ENCODE measurements at regions not wholly inside any gene's neighbourhood (a gene's known extent, or its start where the extent isn't known, plus 50 kb on each side); places are given as distances from the start of the nearest gene placed in this dataset.
A peak's percentile ranks its signal among the peaks of the same experiment; 100 is the strongest.

DNA sequence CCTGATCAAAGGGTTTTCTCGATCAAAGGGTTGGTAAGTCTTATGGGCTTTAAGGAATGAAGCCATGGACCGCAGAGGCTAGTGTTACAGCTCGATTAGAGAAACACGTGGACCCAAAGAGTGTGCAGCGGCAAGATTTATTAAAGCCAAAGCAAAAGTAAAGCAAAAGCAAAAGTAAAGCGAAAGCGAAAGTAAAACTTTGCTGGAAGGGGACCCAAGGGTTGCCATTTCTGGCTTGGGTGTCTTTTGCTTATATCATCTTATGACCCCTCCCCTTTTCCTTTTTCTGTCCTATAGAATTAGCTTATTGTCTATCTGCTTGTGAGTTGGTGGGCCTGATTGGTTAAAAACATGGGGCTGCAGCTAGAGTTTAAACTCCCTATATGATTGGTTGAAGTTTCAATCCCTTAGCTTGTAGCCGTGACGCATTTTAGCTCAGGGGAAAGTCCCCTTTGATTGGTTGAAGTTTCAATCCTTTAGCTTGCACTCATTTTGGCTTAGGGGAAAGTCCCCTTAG, 957.0 kb downstream of the AMY1C start:
- H3K27me3 ChIP-seq (ENCODE audit: control insufficient read depth, insufficient read depth, low read length) = no peaks in the 10 kb centered on the region
- CTCF ChIA-PET = no interaction called here
- no peak for DNase-seq (ENCODE audit: low read depth, low spot score)
- H3K4me1 ChIP-seq (ENCODE audit: control insufficient read depth, insufficient read depth, low read length) = no peaks in the 10 kb centered on the region
- H3K36me3 ChIP-seq (ENCODE audit: control insufficient read depth, insufficient read depth, low read length) = no peaks in the 10 kb centered on the region
- no peak overlapping the region for H3K27ac ChIP-seq (ENCODE audit: low read length)
- no TSS peak for BruUV-seq (replicated peaks)
- no peaks in the 10 kb centered on the region for H3K9me3 ChIP-seq (ENCODE audit: control insufficient read depth, insufficient read depth, low read depth, low read length)
- H3K4me3 ChIP-seq (ENCODE audit: low read depth in 2 of 2, low read length in 2 of 2) = peak overlapping the region in 1 of 2 experiments; percentile 25; a peak in 1 of 4 replicates
- intact Hi-C loops (cut with micrococcal nuclease; ENCODE audit: unreplicated experiment) = no loop called here
- POLR2A ChIA-PET = no interaction called here
- in situ Hi-C loops (cut with HindIII; ENCODE audit: low pct_unique_long_range_greater_than_20kb, low sequenced_read_pairs) = no loop called here
- TF ChIP-seq SIN3A (IDR thresholded peaks at IDR 0.05; ENCODE audit: borderline replicate concordance, insufficient read depth, low read depth, low read length) (no peak), POLR2AphosphoS5 (IDR thresholded peaks at IDR 0.05; ENCODE audit: low read depth, low read length) (no peak), TCF7L2 (IDR thresholded peaks at IDR 0.05; ENCODE audit: low read depth, low read length) (no peak)
- TF ChIP-seq, protein P1, sequence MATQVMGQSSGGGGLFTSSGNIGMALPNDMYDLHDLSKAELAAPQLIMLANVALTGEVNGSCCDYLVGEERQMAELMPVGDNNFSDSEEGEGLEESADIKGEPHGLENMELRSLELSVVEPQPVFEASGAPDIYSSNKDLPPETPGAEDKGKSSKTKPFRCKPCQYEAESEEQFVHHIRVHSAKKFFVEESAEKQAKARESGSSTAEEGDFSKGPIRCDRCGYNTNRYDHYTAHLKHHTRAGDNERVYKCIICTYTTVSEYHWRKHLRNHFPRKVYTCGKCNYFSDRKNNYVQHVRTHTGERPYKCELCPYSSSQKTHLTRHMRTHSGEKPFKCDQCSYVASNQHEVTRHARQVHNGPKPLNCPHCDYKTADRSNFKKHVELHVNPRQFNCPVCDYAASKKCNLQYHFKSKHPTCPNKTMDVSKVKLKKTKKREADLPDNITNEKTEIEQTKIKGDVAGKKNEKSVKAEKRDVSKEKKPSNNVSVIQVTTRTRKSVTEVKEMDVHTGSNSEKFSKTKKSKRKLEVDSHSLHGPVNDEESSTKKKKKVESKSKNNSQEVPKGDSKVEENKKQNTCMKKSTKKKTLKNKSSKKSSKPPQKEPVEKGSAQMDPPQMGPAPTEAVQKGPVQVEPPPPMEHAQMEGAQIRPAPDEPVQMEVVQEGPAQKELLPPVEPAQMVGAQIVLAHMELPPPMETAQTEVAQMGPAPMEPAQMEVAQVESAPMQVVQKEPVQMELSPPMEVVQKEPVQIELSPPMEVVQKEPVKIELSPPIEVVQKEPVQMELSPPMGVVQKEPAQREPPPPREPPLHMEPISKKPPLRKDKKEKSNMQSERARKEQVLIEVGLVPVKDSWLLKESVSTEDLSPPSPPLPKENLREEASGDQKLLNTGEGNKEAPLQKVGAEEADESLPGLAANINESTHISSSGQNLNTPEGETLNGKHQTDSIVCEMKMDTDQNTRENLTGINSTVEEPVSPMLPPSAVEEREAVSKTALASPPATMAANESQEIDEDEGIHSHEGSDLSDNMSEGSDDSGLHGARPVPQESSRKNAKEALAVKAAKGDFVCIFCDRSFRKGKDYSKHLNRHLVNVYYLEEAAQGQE (IDR thresholded peaks at IDR 0.05; ENCODE audit: insufficient read depth in 1 of 2, low read depth in 2 of 2, low read length in 1 of 2) = no peak
- TF ChIP-seq, protein P2, sequence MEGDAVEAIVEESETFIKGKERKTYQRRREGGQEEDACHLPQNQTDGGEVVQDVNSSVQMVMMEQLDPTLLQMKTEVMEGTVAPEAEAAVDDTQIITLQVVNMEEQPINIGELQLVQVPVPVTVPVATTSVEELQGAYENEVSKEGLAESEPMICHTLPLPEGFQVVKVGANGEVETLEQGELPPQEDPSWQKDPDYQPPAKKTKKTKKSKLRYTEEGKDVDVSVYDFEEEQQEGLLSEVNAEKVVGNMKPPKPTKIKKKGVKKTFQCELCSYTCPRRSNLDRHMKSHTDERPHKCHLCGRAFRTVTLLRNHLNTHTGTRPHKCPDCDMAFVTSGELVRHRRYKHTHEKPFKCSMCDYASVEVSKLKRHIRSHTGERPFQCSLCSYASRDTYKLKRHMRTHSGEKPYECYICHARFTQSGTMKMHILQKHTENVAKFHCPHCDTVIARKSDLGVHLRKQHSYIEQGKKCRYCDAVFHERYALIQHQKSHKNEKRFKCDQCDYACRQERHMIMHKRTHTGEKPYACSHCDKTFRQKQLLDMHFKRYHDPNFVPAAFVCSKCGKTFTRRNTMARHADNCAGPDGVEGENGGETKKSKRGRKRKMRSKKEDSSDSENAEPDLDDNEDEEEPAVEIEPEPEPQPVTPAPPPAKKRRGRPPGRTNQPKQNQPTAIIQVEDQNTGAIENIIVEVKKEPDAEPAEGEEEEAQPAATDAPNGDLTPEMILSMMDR (IDR thresholded peaks at IDR 0.05) = no peak
- no peak for ATAC-seq

DNA sequence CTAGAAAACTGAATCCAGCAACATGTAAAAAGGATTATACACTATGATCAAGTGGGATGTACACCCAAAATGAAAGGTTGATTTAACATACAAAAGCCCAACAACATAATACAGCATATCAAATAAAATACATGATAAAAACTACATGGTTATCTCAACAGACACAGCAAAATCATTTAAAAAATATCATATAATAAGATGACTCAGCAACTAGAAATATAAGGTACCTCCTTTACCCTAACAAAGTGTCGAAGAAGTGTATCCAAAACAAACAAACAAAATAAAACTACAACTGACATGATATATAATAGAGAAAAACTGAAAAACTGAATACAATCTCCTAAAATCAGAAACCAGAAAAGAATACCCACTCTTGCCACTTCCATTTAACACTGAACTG, 969.1 kb downstream of the AMY1C start:
- no peak overlapping the region for H3K27ac ChIP-seq (ENCODE audit: low read length)
- no peak for ATAC-seq
- no peak for TF ChIP-seq TCF7L2 (IDR thresholded peaks at IDR 0.05; ENCODE audit: low read depth, low read length)
- no peak for TF ChIP-seq POLR2AphosphoS5 (IDR thresholded peaks at IDR 0.05; ENCODE audit: low read depth, low read length)
- TF ChIP-seq SIN3A (IDR thresholded peaks at IDR 0.05; ENCODE audit: borderline replicate concordance, insufficient read depth, low read depth, low read length) = no peak
- TF ChIP-seq, protein P1 (IDR thresholded peaks at IDR 0.05; ENCODE audit: insufficient read depth in 1 of 2, low read depth in 2 of 2, low read length in 1 of 2) = no peak
- TF ChIP-seq, protein P2 (IDR thresholded peaks at IDR 0.05) = no peak
- in situ Hi-C loops (cut with HindIII; ENCODE audit: low pct_unique_long_range_greater_than_20kb, low sequenced_read_pairs) = no loop called here
- intact Hi-C loops (cut with micrococcal nuclease; ENCODE audit: unreplicated experiment) = no loop called here
- DNase-seq (ENCODE audit: low read depth, low spot score) = no peak
- no peaks in the 10 kb centered on the region for H3K27me3 ChIP-seq (ENCODE audit: control insufficient read depth, insufficient read depth, low read length)
- no peaks in the 10 kb centered on the region for H3K36me3 ChIP-seq (ENCODE audit: control insufficient read depth, insufficient read depth, low read length)
- ChIA-PET POLR2A (no interaction called here), CTCF (no interaction called here)
- no peaks in the 10 kb centered on the region for H3K4me1 ChIP-seq (ENCODE audit: control insufficient read depth, insufficient read depth, low read length)
- H3K4me3 ChIP-seq (ENCODE audit: low read depth in 2 of 2, low read length in 2 of 2) = no peak overlapping the region
- H3K9me3 ChIP-seq (ENCODE audit: control insufficient read depth, insufficient read depth, low read depth, low read length) = no peaks in the 10 kb centered on the region
- BruUV-seq (replicated peaks) = no TSS peak

All from Panc1 (cell line).